Uterus (tissue), 2 donors: ENCODE measurements at regions not wholly inside any gene's neighbourhood (a gene's known extent, or its start where the extent isn't known, plus 50 kb on each side); places are given as distances from the start of the nearest gene placed in this dataset.

ENCODE experiments used
- CTCF ChIP-seq, 4 experiments: fragments of 200-600 bp in 2 of 4; fragments of 450-650 bp in 2 of 4; sonication (generic) in 2 of 4; IDR thresholded peaks; one replicate each; pipeline ENCODE4 v1.5.1; 2016 to 2019; ENCODE audit warnings: antibody characterized with exemption in 4 of 4, mild to moderate bottlenecking in 2 of 4, moderate library complexity in 1 of 4
- POLR2A ChIP-seq, 2 donors: fragments of 450-650 bp; IDR thresholded peaks; one replicate each; pipeline ENCODE4 v1.6.1; 2016; ENCODE audit warnings: antibody characterized with exemption in 2 of 2, mild to moderate bottlenecking in 1 of 2, moderate library complexity in 1 of 2

- no peak for TF ChIP-seq CTCF (IDR thresholded peaks at IDR 0.05)
- no peak for TF ChIP-seq POLR2A (IDR thresholded peaks at IDR 0.05)
Observed at GRCh38 chr14:98240376-98240775, 1031.6 kb downstream of the BCL11B start.
